HCT116 (cell line): ENCODE measurements at regions not wholly inside any gene's neighbourhood (a gene's known extent, or its start where the extent isn't known, plus 50 kb on each side); places are given as distances from the start of the nearest gene placed in this dataset.

Experiments
- ELF1 ChIP-seq: IDR thresholded peaks from 2 replicates; pipeline ENCODE4 v1.6.1; 2012; ENCODE audit warnings: low read depth, borderline replicate concordance
- EZH2phosphoT487 ChIP-seq: fragments of 200-600 bp; IDR thresholded peaks from 2 replicates; pipeline ENCODE4 v1.6.1; 2018; ENCODE audit warnings: antibody characterized with exemption, borderline replicate concordance
- POLR2A ChIP-seq: IDR thresholded peaks from 2 replicates; pipeline ENCODE4 v1.7.0; 2011; ENCODE audit warnings: borderline replicate concordance; ENCODE audit not compliant: insufficient read depth, insufficient read length; ENCODE audit errors: extremely low read depth
- ZNF274 ChIP-seq: fragments of 200-500 bp; sonication (Bioruptor generic); IDR thresholded peaks from 2 replicates; pipeline ENCODE4 v1.6.1; 2014; ENCODE audit warnings: mild to moderate bottlenecking, low read depth, low read length, inconsistent platforms
- TF ChIP-seq, protein P1 (sequence below), 3 experiments: fragments of 200-600 bp in 1 of 3; sonication (generic) in 1 of 3; IDR thresholded peaks in 2 of 3; conservative IDR thresholded peaks in 1 of 3; 2 replicates each; pipeline ENCODE4 v1.5.1; 2012 to 2017; ENCODE audit warnings: low read depth in 2 of 3, low read length in 2 of 3, antibody characterized with exemption in 1 of 3, borderline replicate concordance in 1 of 3, control low read depth in 1 of 3, mild to moderate bottlenecking in 1 of 3, mixed read lengths in 1 of 3, mixed run types in 1 of 3, moderate library complexity in 1 of 3; ENCODE audit not compliant: insufficient read depth in 1 of 3
- TF ChIP-seq, protein P2 (sequence below): IDR thresholded peaks from 2 replicates; pipeline ENCODE4 v1.6.1; 2012; ENCODE audit warnings: low read depth

DNA sequence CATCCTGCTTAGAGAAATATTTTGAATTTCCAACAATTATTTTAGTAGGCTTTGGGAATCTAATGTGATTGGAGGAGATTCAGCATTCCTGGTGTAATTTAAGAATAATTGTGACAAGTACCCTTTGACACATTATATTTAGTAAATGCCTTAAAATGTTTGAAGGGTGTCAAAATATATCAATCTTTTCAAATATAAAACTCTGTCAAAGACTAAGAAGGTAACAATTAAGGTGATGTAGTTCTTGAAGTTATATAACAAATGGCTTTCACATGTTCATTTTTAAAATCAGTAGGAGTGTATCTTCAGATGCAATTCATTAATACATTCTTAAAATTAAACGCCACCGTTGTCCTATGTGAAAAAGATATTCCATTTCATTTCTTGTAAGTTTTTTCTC is 1977.1 kb upstream of the CDH9 start:
- no peak for TF ChIP-seq POLR2A
- TF ChIP-seq, protein P1, sequence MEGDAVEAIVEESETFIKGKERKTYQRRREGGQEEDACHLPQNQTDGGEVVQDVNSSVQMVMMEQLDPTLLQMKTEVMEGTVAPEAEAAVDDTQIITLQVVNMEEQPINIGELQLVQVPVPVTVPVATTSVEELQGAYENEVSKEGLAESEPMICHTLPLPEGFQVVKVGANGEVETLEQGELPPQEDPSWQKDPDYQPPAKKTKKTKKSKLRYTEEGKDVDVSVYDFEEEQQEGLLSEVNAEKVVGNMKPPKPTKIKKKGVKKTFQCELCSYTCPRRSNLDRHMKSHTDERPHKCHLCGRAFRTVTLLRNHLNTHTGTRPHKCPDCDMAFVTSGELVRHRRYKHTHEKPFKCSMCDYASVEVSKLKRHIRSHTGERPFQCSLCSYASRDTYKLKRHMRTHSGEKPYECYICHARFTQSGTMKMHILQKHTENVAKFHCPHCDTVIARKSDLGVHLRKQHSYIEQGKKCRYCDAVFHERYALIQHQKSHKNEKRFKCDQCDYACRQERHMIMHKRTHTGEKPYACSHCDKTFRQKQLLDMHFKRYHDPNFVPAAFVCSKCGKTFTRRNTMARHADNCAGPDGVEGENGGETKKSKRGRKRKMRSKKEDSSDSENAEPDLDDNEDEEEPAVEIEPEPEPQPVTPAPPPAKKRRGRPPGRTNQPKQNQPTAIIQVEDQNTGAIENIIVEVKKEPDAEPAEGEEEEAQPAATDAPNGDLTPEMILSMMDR (IDR thresholded peaks at IDR 0.05 in 2 of 3, conservative IDR thresholded peaks at IDR 0.05 in 1 of 3; ENCODE audit: borderline replicate concordance in 1 of 3, insufficient read depth in 1 of 3, low read depth in 2 of 3, low read length in 2 of 3): no peak
- TF ChIP-seq EZH2phosphoT487: no peak
- TF ChIP-seq, protein P2, sequence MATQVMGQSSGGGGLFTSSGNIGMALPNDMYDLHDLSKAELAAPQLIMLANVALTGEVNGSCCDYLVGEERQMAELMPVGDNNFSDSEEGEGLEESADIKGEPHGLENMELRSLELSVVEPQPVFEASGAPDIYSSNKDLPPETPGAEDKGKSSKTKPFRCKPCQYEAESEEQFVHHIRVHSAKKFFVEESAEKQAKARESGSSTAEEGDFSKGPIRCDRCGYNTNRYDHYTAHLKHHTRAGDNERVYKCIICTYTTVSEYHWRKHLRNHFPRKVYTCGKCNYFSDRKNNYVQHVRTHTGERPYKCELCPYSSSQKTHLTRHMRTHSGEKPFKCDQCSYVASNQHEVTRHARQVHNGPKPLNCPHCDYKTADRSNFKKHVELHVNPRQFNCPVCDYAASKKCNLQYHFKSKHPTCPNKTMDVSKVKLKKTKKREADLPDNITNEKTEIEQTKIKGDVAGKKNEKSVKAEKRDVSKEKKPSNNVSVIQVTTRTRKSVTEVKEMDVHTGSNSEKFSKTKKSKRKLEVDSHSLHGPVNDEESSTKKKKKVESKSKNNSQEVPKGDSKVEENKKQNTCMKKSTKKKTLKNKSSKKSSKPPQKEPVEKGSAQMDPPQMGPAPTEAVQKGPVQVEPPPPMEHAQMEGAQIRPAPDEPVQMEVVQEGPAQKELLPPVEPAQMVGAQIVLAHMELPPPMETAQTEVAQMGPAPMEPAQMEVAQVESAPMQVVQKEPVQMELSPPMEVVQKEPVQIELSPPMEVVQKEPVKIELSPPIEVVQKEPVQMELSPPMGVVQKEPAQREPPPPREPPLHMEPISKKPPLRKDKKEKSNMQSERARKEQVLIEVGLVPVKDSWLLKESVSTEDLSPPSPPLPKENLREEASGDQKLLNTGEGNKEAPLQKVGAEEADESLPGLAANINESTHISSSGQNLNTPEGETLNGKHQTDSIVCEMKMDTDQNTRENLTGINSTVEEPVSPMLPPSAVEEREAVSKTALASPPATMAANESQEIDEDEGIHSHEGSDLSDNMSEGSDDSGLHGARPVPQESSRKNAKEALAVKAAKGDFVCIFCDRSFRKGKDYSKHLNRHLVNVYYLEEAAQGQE: no peak
- TF ChIP-seq ELF1: no peak
- no peak for TF ChIP-seq ZNF274
